GM20000 (cell line): ENCODE measurements at regions not wholly inside any gene's neighbourhood (a gene's known extent, or its start where the extent isn't known, plus 50 kb on each side); places are given as distances from the start of the nearest gene placed in this dataset.
"Not testable (repeated sequence)": the region's sequence is repeated elsewhere in the genome, so short reads cannot be mapped to it uniquely, and the experiment has no call there.

Experiments
- DNase-seq: peaks from one replicate; pipeline ENCODE4 v3.0.0; 2012; ENCODE audit warnings: low spot score
- TF ChIP-seq, protein P1 (sequence below): IDR thresholded peaks from 2 replicates; pipeline ENCODE4 v1.5.1; 2012; ENCODE audit warnings: mild to moderate bottlenecking, control low read depth; ENCODE audit errors: extremely low read depth, missing control alignments

DNA sequence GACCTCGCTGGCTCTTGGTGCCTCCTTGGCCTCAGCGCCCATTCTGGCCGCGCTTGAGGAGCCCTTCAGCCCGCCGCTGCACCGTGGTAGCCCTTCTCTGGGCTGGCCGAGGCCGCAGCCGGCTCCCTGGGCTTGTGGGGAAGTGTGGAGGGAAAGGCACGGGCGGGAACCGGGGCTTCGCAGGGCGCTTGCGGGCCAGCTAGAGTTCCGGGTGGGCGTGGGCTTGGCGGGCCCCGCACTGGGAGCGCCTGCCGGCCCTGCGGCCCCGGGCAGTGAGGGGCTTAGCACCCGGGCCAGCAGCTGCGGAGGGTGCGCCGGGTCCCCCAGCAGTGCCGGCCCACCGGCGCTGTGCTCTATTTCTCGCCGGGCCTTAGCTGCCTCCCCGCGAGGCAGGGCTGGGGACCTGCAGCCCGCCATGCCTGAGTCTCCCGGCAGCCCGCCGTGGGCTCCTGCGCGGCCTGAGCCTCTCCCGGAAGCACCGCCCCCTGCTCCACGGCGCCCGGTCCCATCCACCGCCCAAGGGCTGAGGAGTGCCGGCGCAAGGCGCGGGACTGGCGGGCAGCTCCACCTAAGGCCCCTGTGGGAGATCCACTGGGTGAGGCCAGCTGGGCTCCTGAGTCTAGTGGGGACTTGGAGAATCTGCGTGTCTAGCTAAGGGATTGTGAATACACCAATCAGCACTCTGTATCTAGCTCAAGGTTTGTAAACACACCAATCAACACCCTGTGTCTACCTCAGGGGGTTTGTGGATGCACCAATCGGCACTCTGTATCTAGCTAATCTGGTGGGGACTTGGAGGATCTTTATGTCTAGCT lies 141.1 kb downstream of the SLCO4C1 start:
- DNase-seq, result not testable (repeated sequence)

DNA sequence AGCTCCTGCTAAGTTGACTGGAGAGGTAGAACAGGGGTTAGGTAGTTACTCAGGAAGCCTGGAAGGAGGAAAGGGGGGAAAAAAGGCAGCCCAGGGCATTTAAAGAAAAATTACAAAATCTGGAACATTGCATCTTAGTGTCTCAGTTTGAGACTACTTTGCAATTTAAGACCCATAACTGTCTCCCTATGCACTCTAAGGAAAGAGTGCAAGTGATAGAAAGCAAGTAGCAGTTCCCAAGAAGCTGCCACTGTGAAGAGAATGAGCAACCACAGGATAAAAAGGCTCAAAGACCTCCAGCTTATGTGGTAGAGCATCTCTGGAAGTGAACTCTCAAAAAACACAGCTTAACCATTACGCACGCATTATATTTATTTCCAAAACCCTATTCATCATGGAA lies 141.8 kb downstream of the SLCO4C1 start:
- no peak for DNase-seq
- TF ChIP-seq, protein P1, sequence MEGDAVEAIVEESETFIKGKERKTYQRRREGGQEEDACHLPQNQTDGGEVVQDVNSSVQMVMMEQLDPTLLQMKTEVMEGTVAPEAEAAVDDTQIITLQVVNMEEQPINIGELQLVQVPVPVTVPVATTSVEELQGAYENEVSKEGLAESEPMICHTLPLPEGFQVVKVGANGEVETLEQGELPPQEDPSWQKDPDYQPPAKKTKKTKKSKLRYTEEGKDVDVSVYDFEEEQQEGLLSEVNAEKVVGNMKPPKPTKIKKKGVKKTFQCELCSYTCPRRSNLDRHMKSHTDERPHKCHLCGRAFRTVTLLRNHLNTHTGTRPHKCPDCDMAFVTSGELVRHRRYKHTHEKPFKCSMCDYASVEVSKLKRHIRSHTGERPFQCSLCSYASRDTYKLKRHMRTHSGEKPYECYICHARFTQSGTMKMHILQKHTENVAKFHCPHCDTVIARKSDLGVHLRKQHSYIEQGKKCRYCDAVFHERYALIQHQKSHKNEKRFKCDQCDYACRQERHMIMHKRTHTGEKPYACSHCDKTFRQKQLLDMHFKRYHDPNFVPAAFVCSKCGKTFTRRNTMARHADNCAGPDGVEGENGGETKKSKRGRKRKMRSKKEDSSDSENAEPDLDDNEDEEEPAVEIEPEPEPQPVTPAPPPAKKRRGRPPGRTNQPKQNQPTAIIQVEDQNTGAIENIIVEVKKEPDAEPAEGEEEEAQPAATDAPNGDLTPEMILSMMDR, result no peak

DNA sequence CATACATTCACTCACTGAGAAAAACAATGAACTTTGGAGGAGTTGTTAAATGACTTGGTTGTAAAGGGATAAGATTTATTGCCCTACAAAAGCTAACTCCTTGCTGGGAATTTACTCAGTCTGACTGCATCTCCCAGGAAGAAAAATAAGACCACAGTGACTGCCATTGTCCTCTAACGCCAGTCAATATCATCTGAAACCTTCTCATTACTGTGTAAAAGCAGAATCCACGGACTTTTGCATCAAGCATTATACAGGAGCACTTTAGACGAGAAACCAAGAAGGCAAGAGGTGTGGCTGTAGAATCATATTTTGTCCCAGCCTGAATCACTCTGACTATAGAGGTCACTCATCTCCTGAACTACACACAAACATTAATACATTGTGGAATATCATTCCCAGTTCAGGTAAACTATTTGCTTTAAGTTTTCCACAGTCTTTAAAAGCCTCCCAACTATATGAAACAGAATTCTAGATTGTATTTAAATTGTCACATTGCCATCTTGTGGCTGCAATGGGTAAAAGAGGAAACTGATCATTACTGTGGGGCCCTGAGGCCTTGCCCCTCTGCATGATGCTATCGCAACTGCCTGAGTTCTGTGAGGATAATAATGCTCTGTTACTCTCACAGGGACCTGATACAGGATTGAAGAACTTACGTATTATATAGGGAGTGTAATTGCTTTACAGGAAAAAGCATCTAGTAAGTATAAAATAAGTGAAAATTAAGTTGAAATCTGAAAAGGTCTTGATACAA lies 142.9 kb downstream of the SLCO4C1 start:
- TF ChIP-seq, protein P1, result peak; percentile 16
- DNase-seq, result peak; percentile 48

DNA sequence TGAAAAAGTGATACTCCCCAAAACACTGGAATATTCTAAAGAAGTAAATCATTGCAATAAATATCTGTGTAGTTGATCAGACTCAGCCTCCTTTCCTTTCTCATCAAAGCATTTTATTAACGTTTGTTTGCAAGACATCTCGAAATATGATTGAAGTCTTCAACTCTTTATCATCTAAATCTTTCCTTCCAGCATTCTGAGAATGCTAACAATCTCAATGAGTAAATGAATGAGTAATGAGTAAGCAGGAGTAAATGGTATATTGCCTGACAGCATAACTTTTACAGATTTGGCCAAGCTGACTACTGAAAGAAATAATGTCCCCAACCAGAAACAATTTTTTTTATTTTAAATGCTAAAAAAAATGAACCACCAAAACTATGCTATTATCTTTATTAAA lies 157.1 kb downstream of the SLCO4C1 start:
- DNase-seq, result no peak
- TF ChIP-seq, protein P1, result no peak

DNA sequence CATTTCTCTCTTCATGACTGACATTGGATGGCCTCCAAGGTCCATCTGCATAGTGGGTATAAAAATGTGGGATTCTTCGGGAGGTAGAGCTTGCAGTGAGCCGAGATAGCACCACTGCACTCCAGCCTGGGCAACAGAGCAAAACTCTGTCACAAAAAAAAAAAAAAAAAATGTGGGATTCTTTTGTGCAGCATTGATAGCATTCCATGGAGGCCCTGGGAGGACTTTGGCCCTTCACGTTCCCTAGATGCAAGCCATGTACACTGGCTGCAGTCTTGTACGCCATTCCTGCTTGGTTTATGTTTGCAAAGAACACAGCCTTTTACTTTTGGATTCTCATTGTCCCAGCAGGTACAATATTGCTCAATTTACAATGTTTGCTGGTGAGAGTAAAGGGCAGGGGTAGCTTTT lies 157.8 kb downstream of the SLCO4C1 start:
- TF ChIP-seq, protein P1, result no peak
- DNase-seq, result no peak

DNA sequence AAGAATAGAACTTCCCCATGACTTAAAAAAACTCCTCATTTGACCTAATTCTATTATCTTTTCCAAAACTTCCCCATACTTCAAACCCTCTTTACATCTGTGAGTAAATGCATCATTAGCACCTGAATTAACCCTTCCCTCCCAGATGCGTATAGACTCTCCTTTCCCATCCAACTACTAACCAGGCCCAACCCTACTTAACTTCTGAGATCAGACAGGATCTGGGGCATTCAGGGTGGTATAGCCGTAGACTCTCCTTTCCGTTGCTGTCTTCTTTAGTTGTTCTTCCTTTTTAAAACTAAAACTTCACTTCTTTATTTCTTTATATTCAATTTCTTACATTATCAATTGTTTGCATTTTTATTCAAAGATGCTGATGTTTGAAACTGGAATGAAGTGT lies 165.2 kb downstream of the SLCO4C1 start:
- TF ChIP-seq, protein P1, result no peak
- no peak for DNase-seq

DNA sequence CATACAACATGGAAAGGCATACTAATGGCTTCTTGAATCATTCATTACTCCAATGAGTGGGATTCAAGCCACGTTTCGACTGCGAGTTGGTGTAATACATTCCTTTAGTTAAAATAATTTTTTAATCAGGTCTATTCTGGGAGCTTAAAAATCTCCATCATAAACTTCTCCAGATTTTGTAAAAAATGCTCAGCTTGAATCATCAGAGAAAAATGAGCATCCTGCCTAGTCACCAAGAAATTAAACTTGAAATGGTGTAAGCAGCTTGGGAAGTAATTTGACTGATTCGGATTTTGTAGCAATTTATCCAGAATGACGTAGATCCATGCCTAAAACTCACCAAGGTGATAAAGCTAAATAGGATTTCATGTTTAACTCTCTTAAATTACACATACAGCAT lies 165.7 kb downstream of the SLCO4C1 start:
- TF ChIP-seq, protein P1, result no peak

More for the DNA sequence above, 165.7 kb downstream of the SLCO4C1 start:
- no peak for DNase-seq
